IPS-20b (cell line): ENCODE measurements at regions not wholly inside any gene's neighbourhood (a gene's known extent, or its start where the extent isn't known, plus 50 kb on each side); places are given as distances from the start of the nearest gene placed in this dataset.
"Not testable (repeated sequence)": the region's sequence is repeated elsewhere in the genome, so short reads cannot be mapped to it uniquely, and the experiment has no call there.

Source experiments
- H3K27ac ChIP-seq: one replicate; pipeline ENCODE4 v1.5.1; 2013; ENCODE audit warnings: low read length
- H3K27me3 ChIP-seq: 2 replicates; pipeline ENCODE4 v1.6.1; 2013; ENCODE audit warnings: mild to moderate bottlenecking, low read length, inconsistent platforms; ENCODE audit not compliant: insufficient read depth
- H3K36me3 ChIP-seq: 2 replicates; pipeline ENCODE4 v1.6.1; 2013; ENCODE audit warnings: low read depth, mild to moderate bottlenecking, inconsistent platforms, low read length, moderate library complexity; ENCODE audit not compliant: insufficient read depth
- H3K4me1 ChIP-seq: 2 replicates; pipeline ENCODE4 v1.6.1; 2013; ENCODE audit warnings: mild to moderate bottlenecking, control low read depth, inconsistent platforms, low read length, moderate library complexity; ENCODE audit not compliant: insufficient read depth
- H3K4me3 ChIP-seq: 2 replicates; pipeline ENCODE4 v1.5.1; 2013; ENCODE audit warnings: mild to moderate bottlenecking, low read length, inconsistent platforms
- H3K9ac ChIP-seq: 2 replicates; pipeline ENCODE4 v1.6.1; 2013; ENCODE audit warnings: low read depth, mild to moderate bottlenecking, inconsistent platforms, low read length, moderate library complexity
- H3K9me3 ChIP-seq: 2 replicates; pipeline ENCODE4 v1.6.1; 2013; ENCODE audit warnings: mild to moderate bottlenecking, low read depth, low read length, inconsistent platforms; ENCODE audit not compliant: insufficient read depth

- Histone ChIP-seq H3K4me3 (no peak overlapping the region), H3K4me1 (no peaks in the 10 kb centered on the region), H3K27ac (no peak overlapping the region), H3K36me3 (no peaks in the 10 kb centered on the region), H3K27me3 (no peaks in the 10 kb centered on the region), H3K9me3 (no peaks in the 10 kb centered on the region), H3K9ac (no peak overlapping the region)
Measured at GRCh38 chr19:31534231-31534630, 185.0 kb upstream of the TSHZ3 start.

- Histone ChIP-seq H3K9ac (no peak overlapping the region), H3K4me1 (no peaks in the 10 kb centered on the region), H3K36me3 (no peaks in the 10 kb centered on the region), H3K9me3 (no peaks in the 10 kb centered on the region), H3K4me3 (no peak overlapping the region), H3K27ac (no peak overlapping the region), H3K27me3 (no peaks in the 10 kb centered on the region)
Measured at GRCh38 chr19:31534786-31535657, 185.8 kb upstream of the TSHZ3 start.

GRCh38 chr19:31535691-31536460 lies 186.6 kb upstream of the TSHZ3 start:
- Histone ChIP-seq H3K27me3 (no peaks in the 10 kb centered on the region), H3K4me1 (no peaks in the 10 kb centered on the region), H3K4me3 (no peak overlapping the region)

GRCh38 chr19:31537136-31537535 lies 187.9 kb upstream of the TSHZ3 start:
- no peaks in the 10 kb centered on the region for H3K36me3 ChIP-seq
- H3K27ac ChIP-seq, result no peak overlapping the region
- no peaks in the 10 kb centered on the region for H3K9me3 ChIP-seq

More at GRCh38 chr19:31535691-31536460, 186.6 kb upstream of the TSHZ3 start:
- Histone ChIP-seq H3K9me3 (no peaks in the 10 kb centered on the region), H3K27ac (no peak overlapping the region), H3K9ac (no peak overlapping the region), H3K36me3 (no peaks in the 10 kb centered on the region)

GRCh38 chr19:31537902-31538301 lies 188.7 kb upstream of the TSHZ3 start:
- H3K4me3 ChIP-seq, H3K27me3 ChIP-seq, H3K9me3 ChIP-seq, H3K9ac ChIP-seq, H3K36me3 ChIP-seq, H3K4me1 ChIP-seq, H3K27ac ChIP-seq: not testable (repeated sequence)

More at GRCh38 chr19:31537136-31537535, 187.9 kb upstream of the TSHZ3 start:
- no peaks in the 10 kb centered on the region for H3K27me3 ChIP-seq
- no peaks in the 10 kb centered on the region for H3K4me1 ChIP-seq
- H3K4me3 ChIP-seq, result no peak overlapping the region
- H3K9ac ChIP-seq, result no peak overlapping the region

- Histone ChIP-seq H3K9me3 (no peaks in the 10 kb centered on the region), H3K9ac (no peak overlapping the region), H3K4me1 (no peaks in the 10 kb centered on the region), H3K27ac (no peak overlapping the region), H3K36me3 (no peaks in the 10 kb centered on the region), H3K27me3 (no peaks in the 10 kb centered on the region), H3K4me3 (no peak overlapping the region)
Measured at GRCh38 chr19:31538879-31539278, 189.6 kb upstream of the TSHZ3 start.

GRCh38 chr19:31539386-31539785 lies 190.2 kb upstream of the TSHZ3 start:
- H3K4me3 ChIP-seq, result no peak overlapping the region
- H3K4me1 ChIP-seq, result no peaks in the 10 kb centered on the region
- no peaks in the 10 kb centered on the region; the same call in 1 of the 2 replicates for H3K9me3 ChIP-seq
- H3K9ac ChIP-seq, result no peak overlapping the region
- H3K27me3 ChIP-seq, result no peaks in the 10 kb centered on the region
- no peak overlapping the region for H3K27ac ChIP-seq
- H3K36me3 ChIP-seq, result no peaks in the 10 kb centered on the region

GRCh38 chr19:31541396-31541795 lies 192.2 kb upstream of the TSHZ3 start:
- H3K27ac ChIP-seq, result no peak overlapping the region
- H3K4me1 ChIP-seq, result 0 out of 2 replicates have a peak, but pooled peaks cover 4% of the 10 kb centered on the region
- H3K4me3 ChIP-seq, result no peak overlapping the region
- no peaks in the 10 kb centered on the region; the same call in 1 of the 2 replicates for H3K9me3 ChIP-seq
- H3K27me3 ChIP-seq, result no peaks in the 10 kb centered on the region
- no peaks in the 10 kb centered on the region for H3K36me3 ChIP-seq
- no peak overlapping the region for H3K9ac ChIP-seq

GRCh38 chr19:31543456-31543855 lies 194.2 kb upstream of the TSHZ3 start:
- Histone ChIP-seq H3K4me1 (0 out of 2 replicates have a peak, but pooled peaks cover 4% of the 10 kb centered on the region), H3K9me3 (no peaks in the 10 kb centered on the region; the same call in 1 of the 2 replicates), H3K9ac (no peak overlapping the region), H3K27ac (no peak overlapping the region), H3K27me3 (no peaks in the 10 kb centered on the region), H3K4me3 (no peak overlapping the region), H3K36me3 (no peaks in the 10 kb centered on the region)

GRCh38 chr19:31545777-31546176 lies 196.5 kb upstream of the TSHZ3 start:
- Histone ChIP-seq H3K9ac (no peak overlapping the region), H3K36me3 (no peaks in the 10 kb centered on the region), H3K4me3 (no peak overlapping the region), H3K27me3 (no peaks in the 10 kb centered on the region), H3K9me3 (no peaks in the 10 kb centered on the region; the same call in 1 of the 2 replicates), H3K4me1 (0 out of 2 replicates have a peak, but pooled peaks cover 4% of the 10 kb centered on the region), H3K27ac (no peak overlapping the region)

GRCh38 chr19:31546205-31546960 lies 197.1 kb upstream of the TSHZ3 start:
- no peak overlapping the region for H3K27ac ChIP-seq
- no peaks in the 10 kb centered on the region for H3K27me3 ChIP-seq
- no peaks in the 10 kb centered on the region; the same call in 1 of the 2 replicates for H3K9me3 ChIP-seq
- no peak overlapping the region for H3K9ac ChIP-seq
- no peaks in the 10 kb centered on the region for H3K36me3 ChIP-seq
- H3K4me3 ChIP-seq, result no peak overlapping the region
- H3K4me1 ChIP-seq, result 0 out of 2 replicates have a peak, but pooled peaks cover 4% of the 10 kb centered on the region
